ENCODE measurements at regions not wholly inside any gene's neighbourhood (a gene's known extent, or its start where the extent isn't known, plus 50 kb on each side); places are given as distances from the start of the nearest gene placed in this dataset.

DNA sequence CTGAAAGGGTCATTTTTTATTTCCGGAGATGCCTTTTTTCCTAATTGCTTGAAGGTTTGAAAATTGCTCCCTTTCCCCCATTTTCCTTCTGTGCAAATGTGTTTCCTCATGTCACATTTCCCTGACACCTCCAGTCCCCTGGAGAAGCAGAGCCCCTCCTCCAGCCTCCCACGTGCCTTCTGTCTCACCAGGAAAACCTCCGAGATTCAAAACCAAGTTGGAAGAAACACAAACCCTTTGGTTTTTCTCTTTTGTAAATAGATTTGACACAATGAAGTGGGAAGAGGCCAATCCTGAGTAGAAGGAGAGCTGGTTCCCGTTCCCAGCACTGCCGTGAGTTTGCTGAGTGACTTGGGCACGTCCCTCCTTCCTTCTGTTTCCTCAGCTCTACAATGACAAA, 125.4 kb upstream of the MYCN start:
- Histone ChIP-seq H3K27ac (replicated peaks) (no peak overlapping the region), H3K27me3 (ENCODE audit: insufficient read depth, poor library complexity, severe bottlenecking) (no peaks in the 10 kb centered on the region), H3K4me3 (replicated peaks; ENCODE audit: insufficient read depth, low read length) (no peak overlapping the region)
- DNase-seq (ENCODE audit: low read depth in 1 of 2, low spot score in 1 of 2) = no peak
- TF ChIP-seq, protein P1, sequence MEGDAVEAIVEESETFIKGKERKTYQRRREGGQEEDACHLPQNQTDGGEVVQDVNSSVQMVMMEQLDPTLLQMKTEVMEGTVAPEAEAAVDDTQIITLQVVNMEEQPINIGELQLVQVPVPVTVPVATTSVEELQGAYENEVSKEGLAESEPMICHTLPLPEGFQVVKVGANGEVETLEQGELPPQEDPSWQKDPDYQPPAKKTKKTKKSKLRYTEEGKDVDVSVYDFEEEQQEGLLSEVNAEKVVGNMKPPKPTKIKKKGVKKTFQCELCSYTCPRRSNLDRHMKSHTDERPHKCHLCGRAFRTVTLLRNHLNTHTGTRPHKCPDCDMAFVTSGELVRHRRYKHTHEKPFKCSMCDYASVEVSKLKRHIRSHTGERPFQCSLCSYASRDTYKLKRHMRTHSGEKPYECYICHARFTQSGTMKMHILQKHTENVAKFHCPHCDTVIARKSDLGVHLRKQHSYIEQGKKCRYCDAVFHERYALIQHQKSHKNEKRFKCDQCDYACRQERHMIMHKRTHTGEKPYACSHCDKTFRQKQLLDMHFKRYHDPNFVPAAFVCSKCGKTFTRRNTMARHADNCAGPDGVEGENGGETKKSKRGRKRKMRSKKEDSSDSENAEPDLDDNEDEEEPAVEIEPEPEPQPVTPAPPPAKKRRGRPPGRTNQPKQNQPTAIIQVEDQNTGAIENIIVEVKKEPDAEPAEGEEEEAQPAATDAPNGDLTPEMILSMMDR (IDR thresholded peaks at IDR 0.05; ENCODE audit: insufficient read depth, low read length) = no peak
- TF ChIP-seq SPI1 (IDR thresholded peaks at IDR 0.05; ENCODE audit: borderline replicate concordance, low read depth) = no peak
- TF ChIP-seq POLR2AphosphoS5 (IDR thresholded peaks at IDR 0.05; ENCODE audit: low read depth) = no peak
- TF ChIP-seq GABPA (IDR thresholded peaks at IDR 0.05; ENCODE audit: low read depth) = no peak
- no peak for TF ChIP-seq REST (IDR thresholded peaks at IDR 0.05; ENCODE audit: insufficient replicate concordance, low read depth)

GRCh38 chr2:15816226-15816625, 124.1 kb upstream of the MYCN start:
- Histone ChIP-seq H3K4me3 (replicated peaks; ENCODE audit: insufficient read depth, low read length) (no peak overlapping the region), H3K27ac (replicated peaks) (no peak overlapping the region), H3K27me3 (ENCODE audit: insufficient read depth, poor library complexity, severe bottlenecking) (no peaks in the 10 kb centered on the region)
- no peak for TF ChIP-seq REST (IDR thresholded peaks at IDR 0.05; ENCODE audit: insufficient replicate concordance, low read depth)
- no peak for TF ChIP-seq POLR2AphosphoS5 (IDR thresholded peaks at IDR 0.05; ENCODE audit: low read depth)
- TF ChIP-seq SPI1 (IDR thresholded peaks at IDR 0.05; ENCODE audit: borderline replicate concordance, low read depth) = no peak
- TF ChIP-seq, protein P1 (IDR thresholded peaks at IDR 0.05; ENCODE audit: insufficient read depth, low read length) = no peak
- TF ChIP-seq GABPA (IDR thresholded peaks at IDR 0.05; ENCODE audit: low read depth) = no peak
- no peak for DNase-seq (ENCODE audit: low read depth in 1 of 2, low spot score in 1 of 2)

- H3K4me3 ChIP-seq (replicated peaks; ENCODE audit: insufficient read depth, low read length) = no peak overlapping the region
- no peak for DNase-seq (ENCODE audit: low read depth in 1 of 2, low spot score in 1 of 2)
- no peak overlapping the region for H3K27ac ChIP-seq (replicated peaks)
- H3K27me3 ChIP-seq (ENCODE audit: insufficient read depth, poor library complexity, severe bottlenecking) = no peaks in the 10 kb centered on the region
- TF ChIP-seq GABPA (IDR thresholded peaks at IDR 0.05; ENCODE audit: low read depth) (no peak), SPI1 (IDR thresholded peaks at IDR 0.05; ENCODE audit: borderline replicate concordance, low read depth) (no peak), REST (IDR thresholded peaks at IDR 0.05; ENCODE audit: insufficient replicate concordance, low read depth) (no peak), POLR2AphosphoS5 (IDR thresholded peaks at IDR 0.05; ENCODE audit: low read depth) (no peak)
- TF ChIP-seq, protein P1 (IDR thresholded peaks at IDR 0.05; ENCODE audit: insufficient read depth, low read length) = no peak
These were observed 123.5 kb upstream of the MYCN start for GRCh38 chr2:15816674-15817406.

Measured in HL-60 (cell line).